ENCODE measurements at regions not wholly inside any gene's neighbourhood (a gene's known extent, or its start where the extent isn't known, plus 50 kb on each side); places are given as distances from the start of the nearest gene placed in this dataset.
"Not testable (repeated sequence)": the region's sequence is repeated elsewhere in the genome, so short reads cannot be mapped to it uniquely, and the experiment has no call there.

DNA sequence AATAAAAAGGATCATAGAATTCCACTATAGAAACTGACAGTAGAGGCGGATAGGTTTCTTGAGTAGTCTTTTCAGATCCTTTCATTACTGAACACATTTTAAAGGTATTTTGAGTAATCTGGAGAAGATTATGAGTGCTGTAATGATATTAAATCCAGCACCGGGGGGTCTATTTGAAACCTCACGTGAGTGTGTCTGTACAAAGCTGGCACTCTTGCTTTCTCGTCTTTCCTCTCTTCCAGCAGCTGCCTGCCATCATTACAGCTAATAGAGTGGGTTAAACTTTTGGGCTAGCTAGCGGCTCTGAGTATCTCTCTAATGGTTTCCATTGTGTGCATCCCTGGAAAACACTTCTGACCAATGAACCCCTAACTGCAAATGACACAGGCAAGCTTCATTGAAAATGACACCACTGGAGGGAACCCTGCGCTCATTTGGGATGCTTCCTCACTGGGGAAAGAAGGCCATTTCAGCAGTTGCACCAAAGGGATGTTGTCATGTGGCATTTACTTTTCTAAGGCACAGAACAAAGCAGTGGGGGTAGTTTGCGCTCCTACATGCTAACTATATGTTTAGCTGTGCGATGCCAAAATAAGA lies 101.0 kb downstream of the HRH4 start:
- DNase-seq (ENCODE audit: low spot score) = no peak

DNA sequence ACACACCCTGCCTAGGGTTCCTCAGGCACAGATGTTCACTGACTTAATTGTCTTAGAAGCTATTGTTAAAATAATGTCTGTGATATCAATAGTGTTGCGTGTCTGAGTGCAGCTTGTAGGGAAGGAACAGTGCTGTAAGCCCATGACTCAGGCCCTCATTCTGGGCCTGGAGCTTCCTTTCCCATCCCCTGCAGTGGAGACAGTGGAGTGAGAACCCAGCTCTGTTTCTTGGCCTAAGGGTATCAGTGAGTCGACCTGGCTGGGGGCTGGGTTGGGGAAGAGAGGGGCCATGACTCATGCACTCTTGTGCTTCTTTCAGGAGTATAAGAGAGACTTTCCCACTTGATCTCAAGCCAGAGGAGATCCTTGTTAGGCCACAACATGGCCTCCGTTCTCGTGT lies 106.8 kb downstream of the HRH4 start:
- no peak for DNase-seq (ENCODE audit: low spot score)

DNA sequence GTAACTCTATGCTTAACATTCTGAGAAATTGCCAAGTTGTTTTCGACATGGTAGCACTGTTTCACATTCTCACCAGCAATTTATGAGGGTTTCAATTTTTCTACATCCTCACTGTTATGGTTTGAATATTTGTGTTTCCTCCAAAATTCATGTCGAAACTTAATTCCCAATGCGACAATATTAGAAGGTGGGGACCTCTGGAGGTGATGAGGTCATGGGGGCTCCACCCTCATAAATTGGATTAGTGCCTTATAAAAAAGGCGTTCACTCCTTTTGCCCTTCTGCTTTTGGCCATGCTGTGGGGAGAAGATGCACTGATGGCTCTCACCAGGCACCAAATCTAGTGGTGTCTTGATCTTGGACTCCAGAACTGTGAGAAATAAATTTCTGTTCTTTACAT lies 110.3 kb downstream of the HRH4 start:
- no peak for DNase-seq (ENCODE audit: low spot score)

DNA sequence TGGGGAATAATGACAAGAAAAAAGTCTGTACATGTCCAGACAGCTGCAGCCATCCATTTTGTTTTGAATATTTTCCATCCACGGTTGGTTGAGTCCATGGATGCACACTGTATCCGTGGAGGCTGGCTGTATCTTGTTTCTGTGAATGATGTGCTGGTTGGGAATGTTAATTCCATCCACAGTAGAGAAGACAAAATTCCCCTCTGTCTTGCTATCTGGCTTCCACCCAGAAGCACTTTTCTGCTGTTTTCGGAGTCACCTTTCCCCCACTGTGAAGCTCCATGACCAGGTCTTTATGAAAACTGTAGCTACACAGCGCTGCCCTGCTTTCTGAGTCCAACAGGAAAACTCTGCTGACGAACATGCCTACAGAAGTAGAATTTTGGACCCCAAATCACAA lies 122.3 kb downstream of the HRH4 start:
- no peak for DNase-seq (ENCODE audit: low spot score)

DNA sequence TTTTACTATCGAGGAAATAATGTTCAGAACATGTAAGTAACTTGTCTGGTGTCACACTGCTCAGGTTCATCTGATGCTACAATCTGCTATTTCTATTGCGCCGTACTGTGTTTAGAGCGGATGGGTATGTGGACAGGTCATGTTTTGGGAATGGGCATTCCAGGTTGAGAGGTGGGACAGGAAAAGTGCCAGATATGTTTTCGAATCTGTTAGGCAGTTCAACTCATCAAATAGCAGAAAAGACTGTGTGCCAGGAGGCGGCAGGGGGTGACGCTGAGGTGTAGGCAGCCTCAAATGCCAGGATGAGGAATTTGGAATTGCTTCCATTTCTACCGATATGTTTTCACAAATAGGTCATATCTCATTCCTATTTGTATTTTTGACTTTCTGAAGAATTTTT lies 123.8 kb downstream of the HRH4 start:
- no peak for DNase-seq (ENCODE audit: low spot score)

DNA sequence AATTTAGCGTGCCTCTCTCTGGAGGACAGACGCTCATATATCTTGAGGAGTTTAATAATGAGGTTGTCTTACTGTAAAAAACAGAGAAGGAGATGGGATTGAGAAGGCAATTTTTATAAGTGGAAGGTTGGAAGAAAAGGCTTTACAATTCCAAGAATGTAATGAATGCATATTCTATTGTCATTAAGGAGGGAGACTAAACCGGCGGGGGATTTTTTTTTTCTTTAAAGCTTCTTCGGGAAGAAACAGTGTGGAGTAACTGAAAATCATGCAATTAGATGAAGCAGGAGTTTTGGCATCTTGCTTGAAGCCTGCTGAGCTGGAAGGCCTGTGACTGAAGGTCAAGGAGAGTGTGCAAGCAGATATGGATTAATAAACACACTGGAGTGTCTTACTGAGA lies 124.4 kb downstream of the HRH4 start:
- no peak for DNase-seq (ENCODE audit: low spot score)

DNA sequence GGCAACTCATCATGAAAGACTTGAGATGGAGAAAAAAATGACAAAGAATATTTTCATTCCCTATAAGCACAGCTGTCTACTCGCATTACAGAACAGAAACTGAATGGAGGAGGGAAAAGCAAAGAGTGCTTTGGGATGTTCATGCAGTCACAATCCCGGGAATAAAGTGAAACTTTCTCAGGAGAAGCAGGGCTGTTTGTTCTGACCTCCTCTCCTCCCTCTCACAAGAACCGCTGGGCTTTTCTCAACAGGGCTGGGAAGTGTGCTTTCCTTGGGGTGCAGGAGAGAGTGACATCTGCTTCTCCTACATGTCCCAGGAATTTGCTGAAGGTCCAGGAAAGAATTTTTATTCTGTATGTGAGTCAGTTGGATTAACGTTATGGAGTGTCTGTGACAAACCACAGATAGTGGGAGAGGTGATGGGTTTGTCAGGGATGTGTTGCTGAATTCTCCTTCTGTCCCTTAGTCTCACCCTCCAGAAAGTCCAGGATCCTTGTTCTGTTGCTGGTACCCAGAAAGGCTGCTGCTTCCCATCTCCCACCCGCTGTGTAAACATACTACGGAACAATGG lies 125.6 kb downstream of the HRH4 start:
- DNase-seq (ENCODE audit: low spot score) = no peak

DNA sequence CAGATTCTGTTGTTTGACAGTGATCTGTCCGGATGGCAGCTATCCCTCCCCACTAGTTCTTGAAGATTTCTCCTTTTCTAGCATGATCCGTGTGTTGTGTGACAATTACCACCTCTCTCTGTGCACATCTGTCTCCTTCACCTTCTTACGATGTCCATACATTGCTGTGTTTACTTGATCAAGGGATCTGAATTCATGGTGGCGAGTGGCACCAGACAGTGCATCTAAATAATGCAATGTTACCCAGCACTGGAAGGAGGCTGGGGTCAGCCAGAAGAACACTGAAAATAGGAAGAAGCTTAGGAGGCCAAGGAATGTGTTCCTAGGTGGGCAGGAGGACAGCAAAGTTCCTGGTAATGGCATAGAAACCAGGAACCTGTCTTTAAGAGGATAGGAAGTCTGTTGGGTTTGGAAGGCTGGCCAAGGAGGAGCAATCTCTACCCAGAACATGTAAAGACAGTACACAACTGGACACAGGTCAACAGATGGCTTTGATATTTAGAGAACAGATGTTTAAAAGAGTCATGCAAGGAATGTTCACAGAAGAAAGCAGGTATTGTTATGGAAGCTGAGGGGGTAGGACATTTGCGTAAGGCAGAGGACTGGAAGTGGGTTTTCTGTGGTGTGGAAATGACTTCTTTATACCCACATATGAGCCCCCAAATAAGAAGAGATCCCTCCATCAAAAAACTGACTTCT lies 126.4 kb downstream of the HRH4 start:
- DNase-seq (ENCODE audit: low spot score) = no peak

DNA sequence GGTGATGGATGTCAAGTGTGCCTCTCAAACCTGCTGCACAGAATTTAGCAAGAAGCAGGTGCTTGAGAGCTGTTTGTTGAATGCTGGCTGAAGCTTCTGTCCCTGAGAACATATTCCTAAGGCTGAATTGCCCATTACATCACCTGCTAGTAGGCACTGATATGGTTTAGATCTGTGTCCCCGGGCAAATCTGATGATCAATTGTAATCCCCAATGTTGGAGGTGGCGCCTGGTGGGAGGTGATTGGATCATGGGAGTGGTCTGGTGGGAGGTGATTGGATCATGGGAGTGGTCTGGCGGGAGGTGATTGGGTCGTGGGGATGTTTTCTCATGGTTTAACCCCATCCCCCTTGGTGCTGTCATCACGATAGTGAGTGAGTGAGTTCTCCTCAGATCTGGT lies 128.0 kb downstream of the HRH4 start:
- DNase-seq (ENCODE audit: low spot score) = no peak

DNA sequence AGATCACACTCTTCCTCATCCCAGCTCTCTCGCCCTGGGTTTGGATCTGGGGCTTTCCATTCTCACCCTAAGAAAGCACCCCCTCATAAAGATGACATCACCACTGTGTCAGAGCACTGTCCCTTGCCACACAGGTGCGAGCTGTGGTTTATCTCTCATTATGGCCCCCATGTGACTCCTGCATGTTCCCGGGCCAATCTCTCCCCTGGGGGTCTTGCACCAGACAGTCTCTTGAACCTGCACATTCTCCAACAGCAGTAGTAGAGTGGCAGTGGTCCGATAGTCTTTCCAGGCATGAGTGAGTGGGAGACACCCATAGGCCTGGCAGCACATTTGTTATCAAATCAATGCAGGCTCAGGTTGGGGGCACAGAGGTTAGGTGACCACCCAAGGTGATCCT lies 130.5 kb downstream of the HRH4 start:
- no peak for DNase-seq (ENCODE audit: low spot score)

DNA sequence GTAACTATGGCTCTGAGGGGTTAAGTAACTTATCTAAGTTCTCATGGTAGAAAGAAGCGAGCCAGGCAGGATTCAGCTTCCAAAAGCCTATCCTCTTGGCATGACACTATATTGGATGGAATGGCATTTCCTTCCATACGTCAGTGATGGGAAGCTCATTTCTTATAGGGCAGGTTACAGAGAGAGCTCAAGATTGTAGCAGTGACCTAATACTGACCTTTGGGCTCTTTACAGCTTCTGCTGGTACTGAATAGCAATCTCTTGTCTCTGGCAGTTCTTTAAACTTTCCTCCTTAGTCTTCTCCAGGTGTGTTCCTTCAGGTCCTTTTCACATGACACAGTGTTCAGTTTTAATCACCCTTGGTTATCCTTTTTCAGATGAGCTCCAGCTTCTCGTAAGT lies 133.0 kb downstream of the HRH4 start:
- no peak for DNase-seq (ENCODE audit: low spot score)

DNA sequence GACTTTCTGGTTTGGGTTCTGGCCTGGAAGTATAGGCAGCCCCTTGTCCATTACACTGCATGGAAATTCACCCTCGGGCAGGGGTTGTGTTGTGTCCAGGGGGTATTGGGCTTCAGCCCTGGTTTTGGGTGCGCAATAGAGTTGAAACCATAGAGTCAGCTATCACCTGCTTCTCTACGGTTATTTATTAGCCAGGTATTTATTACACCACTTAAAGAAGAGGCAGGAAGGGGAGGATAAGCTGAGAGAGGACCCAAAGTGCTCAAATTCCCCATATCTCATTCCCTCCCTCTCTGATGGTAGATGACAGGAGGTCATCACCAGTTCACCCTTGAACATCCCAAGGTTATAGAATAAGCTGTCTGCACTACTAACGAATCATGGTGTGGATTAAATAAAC lies 133.4 kb downstream of the HRH4 start:
- no peak for DNase-seq (ENCODE audit: low spot score)

DNA sequence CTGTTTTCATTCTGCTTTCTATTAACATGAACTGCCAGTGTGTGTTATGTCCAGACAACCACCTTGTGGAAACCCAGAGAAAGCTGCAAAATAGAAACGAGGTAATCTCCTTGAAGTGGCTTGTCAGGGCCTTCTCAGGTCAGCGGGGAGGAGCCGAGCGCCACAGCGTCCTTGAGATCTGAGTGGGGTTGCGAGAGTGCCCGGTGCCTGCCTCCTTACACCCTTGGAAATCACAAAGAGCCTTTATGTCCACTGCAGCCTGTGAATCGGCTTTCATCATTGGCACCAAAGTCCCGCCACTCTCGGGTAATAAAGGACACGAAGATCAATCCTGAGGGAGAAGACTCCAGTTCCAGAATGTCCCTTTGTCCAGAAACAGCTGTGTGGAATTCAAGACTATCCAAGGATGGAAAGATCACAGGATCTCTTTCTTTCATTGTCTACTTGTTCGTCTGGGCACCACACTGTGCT lies 135.2 kb downstream of the HRH4 start:
- no peak for DNase-seq (ENCODE audit: low spot score)

DNA sequence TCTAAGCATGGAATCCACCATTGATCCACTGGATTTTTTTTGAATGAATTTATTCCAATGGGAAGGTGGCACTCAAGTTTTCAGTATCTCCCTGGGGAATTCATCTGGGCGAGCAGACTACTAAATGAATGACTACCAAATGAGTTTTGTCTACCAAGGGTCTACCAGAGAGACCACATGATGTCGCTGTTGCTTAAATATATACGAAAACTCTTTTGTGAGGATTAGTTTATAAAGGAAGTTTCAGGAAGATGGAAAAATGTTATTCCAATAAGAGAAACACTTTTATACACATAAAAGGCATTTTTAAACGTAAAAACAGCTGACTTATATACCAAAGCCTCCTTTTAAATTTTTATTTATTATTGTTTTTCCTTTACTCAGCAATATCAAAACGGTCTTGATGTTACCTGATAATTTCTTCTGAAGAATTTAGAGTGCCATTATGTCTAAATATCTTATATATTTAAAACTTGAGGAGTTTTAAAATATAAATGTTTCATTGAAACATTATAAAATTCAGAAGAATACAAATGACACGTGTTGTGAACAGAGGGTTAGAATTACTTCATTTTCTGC lies 139.7 kb downstream of the HRH4 start:
- DNase-seq (ENCODE audit: low spot score) = no peak

DNA sequence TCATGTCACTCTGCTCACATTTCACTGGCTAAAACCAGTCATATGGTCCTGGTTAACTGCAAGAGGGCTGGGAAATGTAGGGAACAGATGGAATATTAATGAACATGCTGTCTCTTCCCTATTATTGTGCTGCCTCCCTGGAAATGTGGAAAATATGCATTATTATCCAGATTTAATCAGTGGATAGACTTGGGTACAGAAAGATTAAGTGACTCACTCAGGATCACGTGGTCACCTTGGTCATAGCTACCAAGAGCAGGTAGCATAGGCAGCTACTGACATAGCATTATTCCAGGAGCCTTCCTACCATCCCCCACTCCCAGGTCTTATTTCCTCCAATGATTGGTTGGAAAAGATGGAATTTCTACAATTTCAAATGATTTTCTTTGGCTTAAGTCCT lies 141.1 kb downstream of the HRH4 start:
- DNase-seq (ENCODE audit: low spot score) = no peak

DNA sequence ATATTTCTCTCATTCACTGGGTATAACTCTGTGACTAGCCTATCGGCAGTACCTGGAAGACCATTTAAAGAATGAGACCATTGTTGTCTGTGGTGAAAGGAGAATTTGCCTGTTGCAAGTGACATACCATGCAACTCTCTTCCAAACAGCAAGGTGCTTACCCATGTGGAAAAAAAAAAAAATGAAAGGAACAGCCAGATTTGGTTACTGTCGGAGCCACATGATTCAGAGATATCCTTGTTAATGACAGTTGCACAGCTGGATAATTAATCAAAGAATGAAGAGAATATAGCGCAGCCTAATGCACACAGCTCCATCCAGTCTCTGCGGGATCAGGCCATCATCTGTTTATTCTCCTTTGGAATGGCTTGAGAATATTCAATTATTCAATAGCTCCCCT lies 141.8 kb downstream of the HRH4 start:
- no peak for DNase-seq (ENCODE audit: low spot score)

DNA sequence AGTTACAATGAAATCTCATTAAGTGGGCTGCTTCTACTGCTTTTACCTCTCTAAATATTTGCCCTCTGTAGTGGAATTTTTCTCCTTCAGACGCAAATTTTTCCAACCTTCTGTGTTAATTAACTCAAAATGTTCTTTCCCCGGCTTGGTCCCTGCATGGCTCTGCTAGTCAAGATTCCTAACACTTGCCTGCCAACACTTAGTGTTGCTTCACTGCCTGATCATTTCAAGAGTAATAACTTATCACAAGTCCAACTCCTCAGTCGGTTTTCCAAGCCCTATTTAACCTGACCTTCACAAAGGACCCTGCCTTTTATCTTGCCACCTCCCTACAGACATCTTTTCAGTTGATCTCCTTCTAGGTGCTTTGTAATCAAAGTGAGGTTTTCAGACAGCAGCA lies 142.7 kb downstream of the HRH4 start:
- DNase-seq (ENCODE audit: low spot score) = no peak

DNA sequence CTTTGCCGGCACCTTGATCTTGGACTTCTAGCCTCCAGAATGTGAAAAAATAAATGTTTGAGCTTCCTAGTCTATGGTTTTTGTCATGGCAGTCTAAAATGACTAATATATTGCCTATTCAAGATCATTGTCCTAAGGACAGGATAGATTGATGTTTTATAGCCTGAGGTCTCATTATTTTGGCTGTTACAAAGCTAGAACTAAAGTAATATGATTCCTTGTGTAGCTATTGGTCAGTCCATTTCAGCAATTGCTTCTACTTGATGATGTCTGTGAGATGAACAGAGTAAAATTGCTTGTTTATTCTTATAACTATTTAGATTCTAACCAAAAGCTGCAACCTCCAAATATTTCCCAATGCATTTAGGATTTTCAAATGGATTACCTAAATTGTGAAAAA lies 145.0 kb downstream of the HRH4 start:
- no peak for DNase-seq (ENCODE audit: low spot score)

DNA sequence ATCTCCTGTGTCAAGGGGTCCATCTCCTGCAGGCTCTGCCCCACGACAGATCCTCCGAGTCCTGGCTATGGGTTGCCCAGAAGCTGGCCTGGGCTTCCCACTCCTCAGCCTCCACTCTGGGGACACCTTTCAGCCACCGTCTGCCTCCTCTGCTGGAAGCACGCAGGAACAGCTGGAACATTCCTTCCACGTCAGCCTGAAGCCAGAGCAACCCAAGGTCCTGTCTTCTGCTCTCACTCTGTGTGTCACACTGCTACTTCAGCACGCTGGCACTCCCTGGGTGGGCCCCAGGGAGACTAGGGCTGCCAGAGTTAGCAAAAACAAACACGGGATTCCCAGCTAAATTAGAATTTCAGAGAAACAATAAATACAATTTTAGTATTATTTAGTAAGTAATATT lies 148.8 kb downstream of the HRH4 start:
- DNase-seq (ENCODE audit: low spot score) = no peak

DNA sequence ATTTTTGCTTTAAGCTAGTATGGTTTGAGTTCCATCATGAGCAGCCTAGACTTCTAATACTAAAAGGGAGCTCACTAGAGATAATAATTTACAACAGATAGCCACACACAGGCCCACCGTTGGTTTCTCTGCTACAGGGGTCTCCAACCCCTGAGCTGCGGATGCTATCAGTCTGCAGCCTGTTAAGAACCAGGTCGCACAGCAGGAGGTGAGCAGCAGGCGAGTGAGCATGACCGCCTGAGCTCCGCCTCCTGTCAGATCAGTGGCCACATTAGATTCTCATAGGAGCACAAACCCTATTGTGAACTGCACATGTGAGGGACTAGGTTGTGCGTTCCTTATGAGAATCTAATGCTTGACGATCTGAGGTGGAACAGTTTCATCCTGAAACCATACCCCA lies 150.6 kb downstream of the HRH4 start:
- DNase-seq (ENCODE audit: low spot score) = no peak

DNA sequence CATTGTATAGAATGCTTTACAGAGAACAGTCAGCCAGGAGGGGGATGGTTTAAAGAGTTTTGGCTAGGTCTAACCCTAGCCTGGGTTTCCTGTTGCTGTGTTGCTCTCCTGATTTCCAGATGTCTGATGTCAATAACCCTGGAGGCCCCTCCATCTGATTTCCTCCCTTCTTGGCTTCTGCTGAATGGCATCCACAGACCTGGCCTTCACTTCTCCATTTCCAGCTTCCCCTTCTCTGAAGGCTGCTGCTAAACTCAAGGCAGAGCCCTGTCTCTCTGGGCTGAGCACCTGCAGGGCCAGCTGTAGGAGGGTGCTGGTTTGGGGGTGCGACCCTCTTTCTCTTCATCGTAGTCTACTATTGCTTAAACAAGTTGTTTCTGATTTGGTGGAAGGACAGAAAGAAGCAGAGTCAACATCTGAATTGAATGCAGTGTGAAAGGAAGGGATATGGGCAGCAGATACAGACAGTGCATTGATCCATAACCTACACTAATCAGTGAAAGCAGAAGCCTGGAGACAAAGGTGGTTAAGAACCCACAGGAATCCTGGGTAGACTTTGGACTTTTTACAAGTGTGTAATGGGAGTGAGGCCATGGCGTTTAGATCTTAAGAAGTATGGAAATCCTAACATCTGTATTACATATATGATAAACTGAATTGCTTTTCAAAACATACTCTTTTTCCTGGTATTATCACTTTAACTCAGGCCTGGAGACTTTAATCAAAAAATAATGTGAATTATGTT lies 153.6 kb downstream of the HRH4 start:
- no peak for DNase-seq (ENCODE audit: low spot score)

DNA sequence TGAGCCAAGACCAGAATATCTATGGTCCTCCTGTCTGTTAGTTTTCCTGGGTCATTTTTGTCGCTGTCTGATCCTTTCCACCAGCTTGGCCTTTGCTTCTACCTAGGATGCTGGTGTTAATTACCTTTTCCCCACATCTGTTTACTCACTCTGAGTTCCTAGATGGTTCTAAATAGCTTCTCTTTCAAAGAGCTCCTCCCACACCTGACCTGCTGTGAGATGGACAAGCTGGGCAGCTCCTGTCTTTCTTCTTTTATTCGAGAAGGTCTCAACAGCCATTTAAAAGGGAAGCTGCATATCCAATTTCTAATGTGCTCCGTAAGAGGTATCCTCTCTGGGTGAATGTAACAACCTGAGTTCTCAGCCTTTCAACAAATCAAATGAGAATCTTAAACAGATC lies 156.2 kb downstream of the HRH4 start:
- DNase-seq (ENCODE audit: low spot score) = no peak

DNA sequence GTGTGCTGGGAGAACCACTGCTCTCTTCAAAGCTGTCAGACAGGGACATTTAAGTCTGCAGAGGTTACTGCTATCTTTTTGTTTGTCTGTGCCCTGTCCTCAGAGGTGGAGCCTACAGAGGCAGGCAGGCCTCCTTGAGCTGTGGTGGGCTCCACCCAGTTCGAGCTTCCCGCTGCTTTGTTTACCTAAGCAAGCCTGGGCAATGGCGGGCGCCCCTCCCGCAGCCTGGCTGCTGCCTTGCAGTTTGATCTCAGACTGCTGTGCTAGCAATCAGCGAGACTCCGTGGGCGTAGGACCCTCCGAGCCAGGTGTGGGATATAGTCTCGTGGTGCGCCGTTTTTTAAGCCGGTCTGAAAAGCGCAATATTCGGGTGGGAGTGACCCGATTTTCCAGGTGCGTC lies 164.0 kb downstream of the HRH4 start:
- DNase-seq (ENCODE audit: low spot score) = not testable (repeated sequence)
